ENCODE measurements at regions not wholly inside any gene's neighbourhood (a gene's known extent, or its start where the extent isn't known, plus 50 kb on each side); places are given as distances from the start of the nearest gene placed in this dataset.

DNA sequence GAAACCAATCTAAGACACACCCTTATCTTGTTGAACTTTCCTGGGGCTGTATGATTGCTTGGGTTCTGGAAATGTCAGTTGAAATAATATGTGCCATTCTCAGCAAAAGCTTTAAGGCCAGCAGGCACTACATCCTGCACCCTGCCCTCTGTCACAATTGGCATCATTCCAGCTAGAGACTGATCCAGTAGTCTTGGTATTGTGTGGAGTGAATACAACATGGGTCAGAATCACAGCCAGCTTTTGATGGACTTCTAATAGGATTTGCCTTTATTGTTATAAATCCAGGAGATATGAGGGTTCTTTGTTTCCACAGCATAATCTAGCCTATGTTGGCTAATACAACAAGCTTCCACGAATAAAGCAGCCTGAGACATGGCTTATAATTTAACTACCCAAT lies 617.0 kb upstream of the CDH2 start:
- ATAC-seq (peak; percentile 42 to 76 (median 55)), DNase-seq (no peak)
- Histone ChIP-seq H3K27ac (peak overlapping the region in 1 of 12 donors; percentile 21), H3K9me3 (no peaks in the 10 kb centered on the region), H3K4me3 (no peak overlapping the region), H3K27me3 (no peaks in the 10 kb centered on the region), H3K4me1 (peaks cover 0 to 7% (median 0%) of the 10 kb centered on the region in 12 donors), H3K36me3 (no peaks in the 10 kb centered on the region)
- intact Hi-C loops (cut with DNase I) = no loop called here
- TF ChIP-seq, protein P1, sequence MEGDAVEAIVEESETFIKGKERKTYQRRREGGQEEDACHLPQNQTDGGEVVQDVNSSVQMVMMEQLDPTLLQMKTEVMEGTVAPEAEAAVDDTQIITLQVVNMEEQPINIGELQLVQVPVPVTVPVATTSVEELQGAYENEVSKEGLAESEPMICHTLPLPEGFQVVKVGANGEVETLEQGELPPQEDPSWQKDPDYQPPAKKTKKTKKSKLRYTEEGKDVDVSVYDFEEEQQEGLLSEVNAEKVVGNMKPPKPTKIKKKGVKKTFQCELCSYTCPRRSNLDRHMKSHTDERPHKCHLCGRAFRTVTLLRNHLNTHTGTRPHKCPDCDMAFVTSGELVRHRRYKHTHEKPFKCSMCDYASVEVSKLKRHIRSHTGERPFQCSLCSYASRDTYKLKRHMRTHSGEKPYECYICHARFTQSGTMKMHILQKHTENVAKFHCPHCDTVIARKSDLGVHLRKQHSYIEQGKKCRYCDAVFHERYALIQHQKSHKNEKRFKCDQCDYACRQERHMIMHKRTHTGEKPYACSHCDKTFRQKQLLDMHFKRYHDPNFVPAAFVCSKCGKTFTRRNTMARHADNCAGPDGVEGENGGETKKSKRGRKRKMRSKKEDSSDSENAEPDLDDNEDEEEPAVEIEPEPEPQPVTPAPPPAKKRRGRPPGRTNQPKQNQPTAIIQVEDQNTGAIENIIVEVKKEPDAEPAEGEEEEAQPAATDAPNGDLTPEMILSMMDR (IDR thresholded peaks at IDR 0.05) = no peak
- WGBS, 4 donors = 46 to 67% (median 62%) methylated on average over 1 of the region's 1 CpG

DNA sequence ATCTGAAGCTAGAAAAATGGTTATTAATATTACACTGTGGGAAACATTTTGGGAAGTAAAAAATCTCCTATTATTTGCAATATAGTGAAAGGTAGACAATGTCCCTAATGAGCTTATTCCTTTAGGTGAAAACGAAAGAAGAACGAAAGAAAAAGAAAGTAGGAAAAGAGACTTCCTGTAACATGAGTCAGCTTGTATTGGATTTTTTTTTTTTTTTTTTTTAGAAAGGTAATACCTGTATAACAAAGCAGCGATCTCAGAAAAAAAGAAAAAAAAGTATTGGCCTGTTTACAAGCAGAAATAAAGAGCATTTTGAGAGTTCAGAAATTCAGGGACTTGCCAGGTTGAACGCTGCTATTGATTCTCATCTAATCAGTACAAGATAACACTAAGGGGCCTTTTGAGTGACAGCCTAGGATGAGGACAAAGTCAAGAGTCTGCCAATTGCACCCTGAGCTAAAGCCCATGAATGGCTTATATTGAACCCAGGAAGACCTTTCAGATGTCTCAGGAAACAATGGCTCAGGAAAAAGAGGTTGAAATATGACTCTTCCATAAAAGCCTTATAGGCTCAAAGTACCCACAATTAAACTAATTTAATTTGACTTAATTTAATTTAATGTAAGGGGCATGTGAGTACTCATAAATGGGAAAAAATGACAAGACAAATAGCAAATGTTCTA lies 615.6 kb upstream of the CDH2 start:
- ATAC-seq (no peak), DNase-seq (no peak)
- Histone ChIP-seq H3K27ac (no peak overlapping the region), H3K4me3 (no peak overlapping the region), H3K4me1 (peaks cover 0 to 7% (median 0%) of the 10 kb centered on the region in 12 donors), H3K36me3 (no peaks in the 10 kb centered on the region), H3K27me3 (no peaks in the 10 kb centered on the region), H3K9me3 (no peaks in the 10 kb centered on the region)
- TF ChIP-seq, protein P1 (IDR thresholded peaks at IDR 0.05) = no peak
- no peak for TF ChIP-seq POLR2A (IDR thresholded peaks at IDR 0.05)
- 56 to 69% (median 68%) methylated on average over 4 of the region's 4 CpGs for WGBS, 4 donors
- intact Hi-C loops (cut with DNase I) = no loop called here

DNA sequence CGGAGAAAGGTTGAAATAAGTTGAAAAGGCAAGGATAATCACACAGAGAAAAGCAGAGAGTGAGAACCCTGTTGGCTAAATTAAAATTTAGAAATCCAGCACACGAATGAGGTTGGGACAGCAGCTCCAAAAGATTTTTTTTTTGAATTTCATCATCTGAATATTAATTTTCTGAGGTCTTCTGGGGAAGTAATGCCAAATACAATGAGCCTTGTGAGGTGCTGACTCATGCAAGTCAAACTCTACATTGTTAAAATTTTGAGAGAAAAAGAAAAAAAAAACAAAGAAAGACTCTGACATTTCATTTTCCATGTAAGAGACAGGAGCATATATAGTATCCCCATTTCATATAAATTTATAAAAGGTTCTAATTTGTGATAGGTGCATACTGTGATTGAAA lies 614.2 kb upstream of the CDH2 start:
- ATAC-seq (no peak), DNase-seq (no peak)
- no peaks in the 10 kb centered on the region for H3K36me3 ChIP-seq
- intact Hi-C loops (cut with DNase I) = no loop called here
- H3K27ac ChIP-seq = no peak overlapping the region
- H3K4me1 ChIP-seq = peaks cover 0 to 7% (median 0%) of the 10 kb centered on the region in 12 donors
- no peak overlapping the region for H3K4me3 ChIP-seq
- no peak for TF ChIP-seq POLR2A (IDR thresholded peaks at IDR 0.05)
- TF ChIP-seq, protein P1 (IDR thresholded peaks at IDR 0.05) = no peak
- H3K27me3 ChIP-seq = no peaks in the 10 kb centered on the region
- WGBS, 4 donors = 77 to 89% (median 82%) methylated on average over 2 of the region's 2 CpGs
- no peaks in the 10 kb centered on the region for H3K9me3 ChIP-seq

DNA sequence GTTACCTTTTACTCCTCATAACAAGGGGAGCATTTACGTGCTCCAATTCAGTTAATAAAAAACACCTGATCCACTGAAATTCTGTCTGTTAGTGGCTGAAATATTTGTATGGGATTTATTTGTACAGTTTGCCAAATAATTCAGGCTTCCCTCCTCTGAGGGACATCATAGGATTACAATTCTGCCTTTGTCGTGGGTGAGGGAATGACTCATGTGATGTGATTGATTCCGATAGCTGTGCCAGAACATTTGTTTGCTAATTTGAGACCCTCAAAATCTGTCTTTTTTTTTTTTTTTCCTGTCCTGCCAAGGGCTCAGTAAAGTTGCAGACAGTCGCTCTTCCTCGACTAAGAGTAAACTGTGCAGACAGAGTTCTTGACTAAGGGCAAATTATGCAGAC lies 612.6 kb upstream of the CDH2 start:
- 69 to 77% (median 71%) methylated on average over 5 of the region's 5 CpGs for WGBS, 4 donors
- Histone ChIP-seq H3K36me3 (no peaks in the 10 kb centered on the region), H3K9me3 (no peaks in the 10 kb centered on the region), H3K27me3 (no peaks in the 10 kb centered on the region), H3K27ac (no peak overlapping the region), H3K4me1 (peaks cover 0 to 3% (median 0%) of the 10 kb centered on the region in 12 donors), H3K4me3 (no peak overlapping the region)
- no peak for ATAC-seq
- DNase-seq = no peak
- intact Hi-C loops (cut with DNase I) = loop anchor here in 1 of 10 donors (10.0 kb wide), 1 partner anchor 85 kb away; no protein-coding TSS in a partner anchor
- TF ChIP-seq, protein P1 (IDR thresholded peaks at IDR 0.05) = no peak
- TF ChIP-seq POLR2A (IDR thresholded peaks at IDR 0.05) = no peak

Measured in heart left ventricle (tissue), 16 donors.